Renal cortical epithelial cell (primary cell): ENCODE measurements at regions not wholly inside any gene's neighbourhood (a gene's known extent, or its start where the extent isn't known, plus 50 kb on each side); places are given as distances from the start of the nearest gene placed in this dataset.

Experiments
- DNase-seq: peaks from one replicate; pipeline ENCODE4 v3.0.0-alpha.2; 2011; ENCODE audit warnings: low read depth

DNA sequence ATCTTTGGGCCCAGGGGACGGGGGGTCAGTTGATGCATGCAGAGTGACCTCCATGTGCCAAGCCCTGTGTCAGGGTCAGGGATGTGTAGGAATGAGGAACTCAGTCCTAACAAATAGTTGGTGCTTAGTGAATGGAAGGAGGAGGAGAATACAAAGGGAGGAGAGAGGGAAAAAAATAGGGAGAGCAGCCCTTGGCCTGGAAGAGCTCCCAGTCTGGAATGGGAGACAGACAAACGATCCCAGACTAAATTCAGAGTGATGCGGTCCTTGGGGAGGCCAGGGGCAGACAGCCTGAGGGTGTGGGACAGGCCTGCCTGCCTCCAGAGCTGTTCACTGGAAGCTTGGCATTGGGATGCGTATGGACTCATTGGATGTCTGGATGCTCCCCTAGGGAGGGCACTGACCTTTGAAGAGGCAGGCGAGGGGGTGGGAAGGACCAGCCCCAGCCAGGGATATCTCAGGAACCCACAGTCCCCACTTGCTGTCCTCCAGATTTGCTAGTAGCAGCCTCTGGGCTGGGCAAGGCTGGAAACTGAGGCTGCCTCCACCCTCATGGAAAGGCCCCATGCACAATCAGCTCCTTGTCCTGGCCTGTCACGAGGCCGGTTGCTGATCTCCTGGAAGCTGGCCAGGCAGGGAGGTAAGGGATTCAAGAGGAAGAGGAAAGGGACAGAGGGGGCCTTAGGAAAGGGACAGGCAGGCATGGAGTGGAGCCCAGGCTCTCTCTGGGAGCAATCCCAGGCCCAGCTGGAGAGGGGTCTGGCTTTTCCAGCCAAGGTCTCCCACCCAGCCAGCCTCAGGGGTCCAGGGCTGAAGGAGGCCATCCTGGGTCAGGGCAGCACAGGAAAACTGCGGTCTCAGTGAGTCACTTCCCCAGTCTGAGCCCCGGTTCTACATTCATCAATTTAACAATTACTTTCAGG, 69.0 kb upstream of the GGTA1 start:
- no peak for DNase-seq

DNA sequence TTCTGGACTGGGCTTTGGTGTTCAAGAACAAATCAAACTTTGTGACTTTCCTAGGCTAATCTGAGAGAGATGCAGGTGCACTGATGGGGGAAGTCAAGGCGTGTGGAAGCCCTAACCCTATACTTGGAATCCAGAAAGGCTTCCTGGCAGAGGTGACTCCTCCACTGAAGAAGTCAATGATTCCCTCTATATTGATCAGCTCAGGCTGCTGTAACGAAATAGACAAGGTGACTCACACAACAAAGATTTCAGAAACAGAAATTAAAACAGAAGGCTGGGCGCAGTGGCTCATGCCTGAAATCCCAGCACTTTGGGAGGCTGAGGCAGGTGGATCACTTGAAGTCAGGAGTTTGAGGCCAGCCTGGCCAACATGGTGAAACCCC, 69.6 kb upstream of the GGTA1 start:
- peak; percentile 19 for DNase-seq

DNA sequence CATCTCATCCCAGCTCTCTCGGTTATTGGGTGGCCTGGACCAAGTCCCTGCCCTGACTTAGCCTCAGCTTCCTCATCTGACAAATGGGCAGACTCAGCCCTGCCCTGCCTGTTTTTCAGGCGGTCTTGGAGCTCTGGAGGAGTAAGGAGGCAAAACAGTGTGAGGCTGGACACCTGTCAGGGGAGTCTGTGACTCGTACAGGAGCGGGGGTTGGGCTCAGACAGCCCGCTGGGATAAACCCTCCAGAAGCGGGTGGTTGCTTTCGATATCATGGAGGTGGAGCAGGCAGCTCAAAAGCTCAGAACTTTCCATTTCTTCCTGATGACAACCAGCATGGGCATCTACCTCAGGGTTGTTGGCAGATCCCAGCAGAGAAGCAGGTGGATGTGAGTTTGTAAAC, 72.9 kb upstream of the GGTA1 start:
- DNase-seq = no peak

DNA sequence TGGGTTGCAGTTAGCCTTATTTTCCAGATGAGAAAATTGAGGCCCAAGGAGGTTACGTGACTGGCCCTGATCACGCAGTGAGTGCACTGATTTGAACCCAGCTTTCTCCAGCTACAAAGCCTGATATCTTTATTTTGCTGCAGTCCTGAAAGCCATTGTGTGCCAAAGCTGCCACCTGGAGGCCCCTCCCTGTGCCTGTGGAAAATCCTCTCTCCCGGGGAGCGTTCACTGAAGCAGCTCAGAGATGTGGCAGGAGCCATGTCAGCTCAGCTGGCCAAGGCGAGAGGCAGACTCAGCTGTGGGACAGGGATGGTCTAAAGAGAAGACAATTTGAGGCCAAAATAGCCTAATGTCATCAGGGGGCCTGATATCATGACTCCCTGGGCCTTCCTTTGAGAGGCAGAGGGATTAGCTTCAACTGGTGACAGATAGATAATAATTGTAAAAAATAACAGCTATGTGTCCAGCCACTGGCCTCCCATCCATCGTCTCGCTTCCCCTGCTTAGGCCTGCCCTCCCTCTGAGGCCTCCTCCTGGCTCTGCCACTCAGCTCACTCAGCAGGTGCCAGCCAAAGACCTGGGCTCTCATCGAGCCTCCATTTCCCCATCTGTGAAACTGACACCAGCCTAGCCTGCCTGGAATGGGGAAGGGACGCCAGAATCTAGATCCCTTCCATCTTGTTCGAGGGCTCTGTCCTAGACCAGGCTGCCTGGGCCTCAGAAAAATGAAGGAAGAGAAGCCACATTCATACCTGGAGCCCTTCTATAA, 74.3 kb upstream of the GGTA1 start:
- DNase-seq = no peak

DNA sequence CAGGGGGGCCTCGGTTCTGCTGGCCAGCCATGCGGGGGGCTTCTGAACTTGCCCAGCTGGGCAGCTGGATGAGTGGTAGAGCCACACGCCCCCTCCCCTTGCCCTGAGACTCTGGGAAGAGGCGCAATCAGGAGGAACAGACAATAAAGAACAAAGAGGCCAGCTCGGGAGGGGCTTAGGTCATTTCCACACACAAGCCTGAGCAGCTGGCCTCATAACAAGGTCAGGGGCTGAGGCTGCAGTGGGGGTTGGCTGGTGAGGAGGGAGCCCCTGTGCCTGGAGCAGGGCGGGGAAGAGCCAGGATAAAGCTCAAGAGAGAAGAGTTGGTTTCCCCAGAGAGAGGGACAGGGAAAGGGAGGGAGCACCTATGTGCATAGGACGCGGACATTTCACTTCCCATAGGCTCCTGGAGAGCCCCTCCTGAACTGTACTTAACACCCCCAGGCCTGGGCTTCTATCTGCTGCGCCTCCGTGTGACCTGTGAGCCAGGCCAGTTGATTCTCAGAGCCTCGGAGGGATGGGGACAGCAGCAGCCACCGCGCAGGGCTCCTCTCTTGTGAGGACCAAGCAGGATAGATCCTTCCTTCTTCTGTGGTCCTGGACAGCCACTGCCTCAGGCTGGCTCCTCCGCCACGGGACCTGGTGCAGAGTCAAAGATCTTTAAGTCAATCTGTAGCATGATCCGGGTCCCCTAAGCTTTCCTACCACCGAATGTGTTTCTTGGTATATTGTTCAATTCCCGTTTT, 75.3 kb upstream of the GGTA1 start:
- no peak for DNase-seq

DNA sequence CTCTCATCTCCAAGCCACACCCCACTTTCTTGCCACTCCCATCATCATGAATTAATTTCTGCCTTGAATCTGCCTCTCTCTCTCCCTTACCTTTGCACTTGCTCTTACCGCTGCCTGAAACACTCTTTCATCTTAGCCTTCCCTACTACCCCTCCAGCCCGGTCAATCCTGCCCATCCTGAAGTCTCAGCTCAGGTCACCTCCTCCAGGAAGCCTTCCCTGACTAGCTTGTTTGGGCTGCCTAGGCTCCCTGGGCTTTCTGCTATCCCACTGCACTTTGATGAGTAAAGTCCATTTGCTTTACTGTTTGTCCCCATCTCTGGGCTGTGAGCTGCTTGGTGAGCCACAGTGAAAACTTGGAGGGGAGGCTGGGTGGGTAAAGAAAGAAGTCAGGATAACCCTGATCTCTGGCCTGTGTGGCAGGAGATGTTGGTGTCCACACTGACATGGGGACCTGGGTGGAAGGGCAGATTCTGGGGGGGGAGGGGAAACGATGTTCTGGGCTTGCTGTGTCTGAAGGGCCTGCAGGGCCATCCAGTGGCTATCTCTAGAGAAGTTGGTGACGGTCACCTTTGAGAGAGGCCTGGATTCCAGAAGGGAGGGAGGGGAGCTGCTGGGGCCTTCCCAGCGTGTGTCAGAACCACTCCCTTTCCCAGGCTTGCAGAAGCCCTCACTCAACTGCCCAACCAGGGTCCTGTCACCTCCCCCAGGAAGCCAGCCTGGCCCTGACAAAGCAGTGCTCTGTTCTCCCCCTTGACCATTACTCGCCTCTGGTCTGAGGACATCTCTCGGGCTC, 75.0 kb upstream of the DAB2IP start:
- no peak for DNase-seq

DNA sequence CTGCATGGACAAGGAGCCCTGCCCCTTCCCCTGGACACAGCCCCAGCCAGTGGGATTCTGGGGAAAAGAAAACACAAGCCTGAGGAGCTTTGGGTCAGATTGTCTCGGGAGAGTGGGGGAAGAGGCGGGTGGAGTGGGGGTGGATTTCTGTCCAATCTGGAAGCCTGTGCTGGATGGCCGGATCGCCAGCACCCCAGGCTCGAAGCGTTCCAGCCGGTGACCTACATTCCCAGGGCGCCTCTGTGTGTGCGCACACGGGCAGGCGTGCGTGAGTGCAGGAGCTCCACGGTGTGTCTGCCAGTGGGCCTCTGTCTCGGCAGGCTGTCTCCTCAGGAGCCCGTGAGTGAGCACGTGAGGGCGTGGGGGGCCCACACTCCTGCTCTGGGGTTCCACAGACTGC, 74.3 kb upstream of the DAB2IP start:
- DNase-seq = no peak

DNA sequence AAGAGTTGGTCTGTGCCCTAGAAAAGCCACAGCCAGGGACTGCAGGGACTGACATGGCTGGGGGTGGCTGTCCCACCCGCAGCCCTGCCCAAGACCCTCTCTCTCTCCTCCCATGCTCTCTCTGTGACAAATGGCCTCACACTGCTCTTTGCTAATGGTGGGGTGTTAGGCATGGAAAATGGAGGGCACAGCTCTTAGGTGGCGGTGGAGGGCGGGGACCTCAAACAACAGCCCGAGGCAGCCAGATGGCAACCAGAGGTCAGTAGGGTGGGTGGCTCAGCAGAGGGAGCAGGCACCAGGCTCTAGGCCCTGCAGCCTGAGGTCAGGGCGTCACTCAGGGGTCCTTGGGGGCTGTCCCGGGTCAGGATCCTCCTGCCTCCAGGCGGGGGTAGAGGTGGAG, 73.9 kb upstream of the DAB2IP start:
- no peak for DNase-seq

DNA sequence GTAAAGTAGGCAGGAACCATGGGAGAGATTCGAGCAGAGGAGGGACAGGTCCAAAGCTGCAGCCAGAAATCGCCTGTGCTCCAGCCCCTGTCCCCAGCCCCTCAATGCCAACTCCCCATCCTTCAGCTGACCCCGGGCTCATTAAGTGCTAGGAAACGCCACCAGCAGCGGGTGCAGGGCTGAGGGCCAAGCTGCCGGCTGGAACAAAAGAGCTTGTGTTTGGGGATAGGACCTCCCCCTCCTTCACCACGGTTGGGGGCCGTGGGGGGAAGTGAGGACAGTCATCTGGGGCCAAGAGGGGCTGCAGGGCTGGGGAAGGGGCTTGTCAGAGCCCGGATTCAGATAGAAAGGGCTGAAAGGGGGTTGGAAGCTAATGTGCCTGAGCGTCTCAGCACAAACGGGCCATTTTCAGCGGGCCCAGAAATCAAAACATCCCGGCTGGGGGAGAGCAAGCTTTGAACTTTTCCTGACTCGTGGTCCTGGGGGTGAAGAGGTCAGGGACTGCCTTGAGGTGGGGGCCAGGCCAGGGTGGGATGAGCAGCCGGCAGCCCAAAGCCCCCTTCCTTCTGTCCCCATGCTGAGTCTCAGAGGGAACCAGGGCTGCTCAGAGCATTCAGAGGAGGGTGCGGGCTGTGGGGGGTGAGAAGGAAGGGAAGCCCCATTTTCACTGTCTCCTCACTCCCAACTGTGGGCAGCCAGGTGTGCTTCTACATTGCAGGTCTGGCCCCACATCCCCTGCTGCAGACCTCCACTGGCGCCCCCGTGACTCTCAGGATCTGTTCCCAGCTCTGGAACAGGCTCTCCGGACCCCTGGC, 69.4 kb upstream of the DAB2IP start:
- DNase-seq = no peak

DNA sequence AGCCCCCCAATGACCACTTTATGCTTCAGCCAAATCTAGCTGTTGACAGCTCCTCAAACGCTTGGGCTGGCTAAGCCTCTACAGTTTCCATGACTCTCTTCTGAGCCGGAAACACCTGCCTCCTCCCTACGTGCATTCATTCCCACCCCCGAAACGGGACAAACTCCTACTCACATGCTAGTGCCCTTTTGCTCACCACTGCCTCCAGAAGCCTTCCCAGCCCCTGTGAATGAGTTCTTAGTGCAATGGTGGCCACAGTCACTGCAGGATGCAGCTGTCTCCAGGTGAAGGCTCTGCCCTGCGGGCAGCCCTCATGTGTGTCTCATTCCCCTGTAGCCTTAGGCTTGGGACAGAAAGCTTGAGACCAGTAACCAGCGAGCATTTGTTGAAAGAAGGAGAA, 68.8 kb upstream of the DAB2IP start:
- DNase-seq = no peak

DNA sequence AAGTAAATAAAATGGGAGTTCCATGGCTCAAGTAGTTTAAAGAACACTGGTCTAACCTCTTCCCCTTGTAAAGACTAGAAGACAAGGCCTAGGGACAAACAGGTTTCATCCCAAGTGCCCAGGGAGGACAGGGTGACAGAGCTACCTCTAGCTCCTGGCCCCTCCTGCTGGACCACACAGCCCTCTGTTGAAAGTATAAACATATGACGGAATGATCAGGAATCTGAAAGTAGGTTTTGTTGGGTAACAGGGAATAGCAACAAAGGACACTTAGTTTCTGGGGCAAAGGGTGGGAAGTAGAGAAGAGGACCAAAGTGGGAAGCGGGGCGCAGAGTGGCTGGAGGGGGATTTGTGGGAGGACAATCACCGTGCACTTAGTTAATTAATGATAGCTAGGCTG, 67.0 kb upstream of the DAB2IP start:
- DNase-seq = peak; percentile 62

DNA sequence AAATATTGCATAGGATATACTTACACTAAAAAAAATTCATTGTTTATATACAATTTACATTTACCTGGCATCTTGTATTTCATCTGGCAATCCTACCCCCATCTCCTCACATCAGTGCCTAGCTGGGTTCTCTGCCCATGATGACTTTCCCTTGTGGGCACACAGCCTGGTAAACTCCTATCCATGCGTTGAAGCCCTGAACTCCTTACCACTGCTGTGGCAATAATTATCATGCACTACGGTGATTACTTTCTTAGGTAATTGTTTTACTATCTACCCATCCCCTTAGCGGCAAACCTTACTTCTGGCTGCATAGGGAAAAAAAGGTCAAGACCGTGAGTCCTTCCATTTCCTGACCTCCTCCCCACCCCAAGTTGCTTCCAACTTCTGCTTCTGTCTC, 63.6 kb upstream of the DAB2IP start:
- no peak for DNase-seq

DNA sequence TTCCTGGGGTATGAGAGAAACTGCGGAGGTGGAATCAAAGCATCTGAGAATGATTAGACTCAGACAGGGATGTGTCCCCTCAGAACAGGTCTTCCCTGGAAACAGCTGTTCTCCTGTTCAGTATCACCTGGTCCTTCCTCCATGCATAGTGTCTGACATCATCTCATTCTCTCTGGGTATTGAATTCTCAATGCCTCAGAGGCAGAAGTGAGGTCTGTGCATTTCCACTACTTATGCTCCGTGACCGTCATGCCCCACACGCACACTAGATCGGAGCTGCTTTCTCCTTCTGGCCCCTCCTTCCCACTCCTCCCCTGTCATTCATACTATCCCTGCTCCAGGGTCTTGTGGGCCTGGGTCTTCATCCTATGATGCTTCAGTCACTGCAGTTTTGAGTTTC, 61.4 kb upstream of the DAB2IP start:
- DNase-seq = no peak

DNA sequence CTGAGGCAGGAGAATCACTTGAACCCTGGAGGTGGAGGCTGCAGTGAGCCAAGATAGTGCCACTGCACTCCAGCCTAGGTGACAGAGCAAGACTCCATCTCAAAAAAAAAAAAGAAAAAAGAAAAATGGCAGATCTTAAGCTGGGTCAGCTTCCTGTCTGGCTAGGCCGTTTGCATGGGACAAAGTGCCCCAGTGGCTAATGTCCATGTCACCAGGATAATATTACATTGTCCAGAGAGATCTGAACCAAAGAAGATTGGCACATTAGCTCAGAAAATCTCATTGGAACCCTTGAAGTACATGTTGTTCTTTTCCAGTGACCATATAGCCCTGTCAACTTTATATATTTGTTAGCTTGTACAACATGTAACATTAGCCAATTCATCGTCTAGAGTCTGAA, 59.2 kb upstream of the DAB2IP start:
- DNase-seq = no peak

DNA sequence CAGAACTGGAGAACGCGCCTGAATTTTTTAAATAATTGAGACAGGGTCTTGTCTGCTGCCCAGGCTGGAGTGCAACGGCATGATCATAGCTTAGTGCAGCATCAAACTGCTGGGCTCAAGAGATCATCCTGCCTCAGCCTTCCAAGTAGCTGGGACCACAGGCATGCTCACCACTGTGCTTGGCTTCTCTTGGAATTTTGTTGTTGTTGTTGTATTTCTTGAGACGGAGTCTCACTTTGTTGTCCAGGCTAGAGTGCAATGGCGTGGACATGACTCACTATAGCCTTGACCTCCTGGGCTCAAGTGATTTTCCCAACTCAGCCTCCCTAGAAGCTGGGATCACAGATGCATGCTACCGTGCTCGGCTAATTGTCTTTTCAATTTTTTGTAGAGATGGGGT, 58.4 kb upstream of the DAB2IP start:
- DNase-seq = peak; percentile 13

DNA sequence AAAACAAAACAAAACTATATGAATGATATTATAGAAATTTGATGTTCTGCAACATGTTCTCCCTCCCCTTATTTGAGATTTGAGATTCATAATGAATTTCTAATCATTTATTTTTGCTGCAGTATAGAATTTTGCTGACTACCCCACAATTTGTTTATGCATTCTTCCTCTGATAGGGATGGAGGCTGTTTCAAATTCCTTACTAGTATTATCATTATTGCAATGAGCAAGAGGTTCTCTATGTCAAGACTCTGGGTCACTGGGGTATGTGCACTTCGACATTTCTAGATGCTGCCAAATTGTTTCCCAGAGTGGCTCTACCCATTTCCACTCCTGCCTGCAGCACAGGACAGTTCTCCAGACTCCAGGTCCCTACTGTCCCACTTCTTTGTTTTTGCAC, 54.9 kb upstream of the DAB2IP start:
- DNase-seq = no peak

DNA sequence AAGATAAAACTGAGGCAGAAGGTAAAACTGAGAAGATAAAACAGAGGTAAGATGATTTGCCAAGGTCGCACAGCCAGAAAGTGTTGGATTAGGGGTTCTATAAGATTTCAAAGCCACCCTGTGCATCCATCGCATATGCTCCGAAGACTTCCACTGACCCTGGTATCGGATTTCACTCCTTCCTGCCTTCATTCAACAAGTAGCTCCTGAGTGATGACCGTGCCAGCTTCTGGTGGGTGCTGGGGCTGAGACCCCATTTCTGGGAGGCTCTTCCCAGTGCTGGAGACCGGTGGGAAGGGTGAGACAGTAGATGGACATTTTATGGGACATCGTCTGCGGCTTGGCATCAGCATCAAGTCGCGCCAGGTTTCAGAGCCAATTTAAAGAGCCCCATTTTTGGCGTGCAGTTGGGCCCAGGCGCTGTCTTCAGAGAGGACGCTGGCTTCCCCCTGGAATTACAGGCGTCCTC, 53.7 kb upstream of the DAB2IP start:
- DNase-seq = no peak

DNA sequence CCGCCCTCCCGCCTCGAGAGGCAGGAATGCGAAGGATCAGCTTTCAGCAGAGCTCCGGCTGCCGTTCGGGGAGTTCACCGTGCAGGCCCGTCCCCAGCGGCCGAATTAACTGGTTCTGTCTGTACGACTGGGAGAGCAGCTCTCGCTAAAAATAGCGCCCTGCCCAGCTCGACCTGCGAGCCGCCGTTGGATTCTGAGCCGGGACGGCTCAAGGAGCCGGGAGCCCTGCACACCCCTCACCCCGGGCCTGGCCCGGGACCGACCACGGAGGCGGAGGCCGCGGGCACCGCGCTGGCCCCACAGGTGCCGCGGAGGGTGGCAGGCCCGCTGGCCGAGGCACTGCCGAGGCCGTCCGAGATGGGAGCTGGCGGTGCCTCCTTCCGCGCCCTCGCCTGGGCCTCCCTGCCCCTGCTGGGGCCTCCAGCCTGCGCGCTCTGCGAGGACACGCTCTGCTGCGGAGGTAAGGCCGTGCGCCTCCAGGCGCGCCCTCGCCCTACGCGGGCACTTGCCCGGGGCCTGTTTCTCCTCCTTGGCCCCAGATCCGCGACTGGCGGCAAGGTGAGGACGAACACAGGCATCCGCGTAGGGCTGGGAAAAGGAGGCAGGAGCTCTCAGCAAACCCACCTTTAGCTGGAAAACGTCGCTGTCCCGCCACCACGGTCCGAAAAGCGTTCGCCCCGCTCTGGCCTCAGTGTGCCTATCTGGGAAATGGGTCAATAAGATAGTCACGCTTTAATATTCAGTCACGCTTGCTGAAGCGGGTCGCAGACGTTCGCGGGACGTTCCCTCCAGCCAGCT, 53.1 kb upstream of the DAB2IP start:
- DNase-seq = peak; percentile 66

DNA sequence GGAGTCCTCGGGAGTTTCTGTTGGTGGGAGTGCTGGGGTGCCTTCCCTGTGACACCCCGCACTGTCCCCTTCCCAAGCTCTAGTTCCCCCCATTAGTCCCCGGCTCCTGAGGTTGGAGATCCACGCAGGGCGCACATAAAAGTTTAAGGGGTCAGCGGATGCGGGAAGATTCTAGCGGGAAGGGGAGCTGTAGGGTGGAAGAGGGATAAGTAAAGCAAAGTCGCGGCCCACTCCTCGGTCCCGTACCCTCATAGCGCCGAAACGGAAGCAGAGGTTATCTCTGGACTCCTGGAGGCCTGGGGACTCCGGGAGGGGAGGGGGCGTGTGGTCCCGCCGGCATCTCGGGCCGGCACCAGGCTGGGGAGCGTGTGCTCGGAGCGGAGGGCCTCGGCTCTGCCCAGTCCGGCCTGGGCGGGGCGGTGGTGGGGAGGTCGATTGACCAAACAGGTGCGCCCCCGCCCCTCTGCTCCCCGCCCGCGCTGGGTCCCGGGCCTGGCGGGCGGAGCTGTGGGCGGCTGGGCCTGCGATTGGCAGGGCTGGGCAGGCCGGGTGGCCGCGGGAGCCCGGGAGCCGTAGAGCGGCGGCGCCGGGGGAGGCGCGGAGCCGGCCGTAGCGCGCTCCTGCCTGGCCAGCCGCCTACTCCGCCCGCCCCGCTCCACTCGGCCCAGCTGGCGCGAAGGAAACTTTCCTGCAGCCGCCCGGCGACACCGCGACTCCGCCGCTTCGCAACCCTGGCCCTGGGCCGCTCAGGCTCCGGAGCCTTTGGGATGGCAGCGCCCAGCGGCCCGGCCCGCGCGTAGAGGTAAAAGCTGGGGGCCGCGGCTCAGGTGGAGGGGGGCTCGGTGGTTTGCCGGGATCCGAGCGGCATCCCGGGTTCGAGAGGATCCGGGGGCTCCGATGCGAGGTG, 52.2 kb upstream of the DAB2IP start:
- peak; percentile 49 for DNase-seq
